GM12878 (cell line): ENCODE measurements at regions not wholly inside any gene's neighbourhood (a gene's known extent, or its start where the extent isn't known, plus 50 kb on each side); places are given as distances from the start of the nearest gene placed in this dataset.

ENCODE experiments used
- ATAC-seq: fragments of 200-7000 bp; cut with Tn5 transposase; 3 replicates; pipeline ENCODE4 v1.9.1; 2020; ENCODE audit warnings: mild to moderate bottlenecking, moderate library complexity
- BruUV-seq: library from RNA; stranded (reverse); fragments of 400-500 nt; replicated peaks from 2 replicates; lab custom pipeline; 2021; lab: Mats Ljungman, UMichigan
- CTCF ChIA-PET: fragments of 300-600 bp; sonication (Branson Sonifier 250); formaldehyde crosslinking; extraction: SDS; loops from one replicate; lab custom pipeline; 2021; ENCODE audit warnings: inconsistent platforms; lab: Yijun Ruan, JAX
- POLR2A ChIA-PET: fragments of 350-600 bp; formaldehyde crosslinking; extraction: SDS; loops from one replicate; lab custom pipeline; 2021; ENCODE audit warnings: inconsistent platforms; lab: Charles Lee
- RAD21 ChIA-PET: fragments of 300-600 bp; sonication (Branson Sonifier 250); formaldehyde crosslinking; loops from one replicate; lab custom pipeline; 2023; ENCODE audit warnings: antibody characterized with exemption; ENCODE audit not compliant: unreplicated experiment; lab: Charles Lee
- SMC1A ChIA-PET: fragments of 300-600 bp; sonication (Branson Sonifier 250); formaldehyde crosslinking; loops from one replicate; lab custom pipeline; 2023; ENCODE audit not compliant: unreplicated experiment, uncharacterized antibody; lab: Charles Lee
- DNase-seq: peaks from one replicate; pipeline ENCODE4 v3.0.0-alpha.2; 2011; ENCODE audit warnings: low read depth, low spot score
- FAIRE-seq: peaks from 3 replicates; lab custom pipeline; 2011; peaks lifted over from hg19 to GRCh38; lab: Jason Lieb, UNC
- H2AFZ ChIP-seq: 2 replicates; pipeline ENCODE4 v1.6.0; 2011; ENCODE audit warnings: low read depth, low read length, control low read depth; ENCODE audit not compliant: control insufficient read depth
- H3K27ac ChIP-seq: 2 replicates; pipeline ENCODE4 v1.5.1; 2011; ENCODE audit warnings: control low read depth; ENCODE audit not compliant: control insufficient read depth, insufficient read depth
- H3K27me3 ChIP-seq, 2 experiments: replicated peaks in 1 of 2; 2 replicates each; pipeline versions ENCODE4 v1.6.0 to v1.6.1; 2011; ENCODE audit warnings: low read length in 1 of 2; ENCODE audit not compliant: control insufficient read depth in 2 of 2, insufficient read depth in 2 of 2
- H3K36me3 ChIP-seq, 2 experiments: 2 replicates each; pipeline ENCODE4 v1.5.1; 2011; ENCODE audit warnings: low read length in 1 of 2; ENCODE audit not compliant: control insufficient read depth in 2 of 2, insufficient read depth in 2 of 2
- H3K4me1 ChIP-seq: 2 replicates; pipeline ENCODE4 v1.6.1; 2011; ENCODE audit warnings: mild to moderate bottlenecking, low read length, moderate library complexity, mixed read lengths; ENCODE audit not compliant: control insufficient read depth, insufficient read depth
- H3K4me2 ChIP-seq: 2 replicates; pipeline ENCODE4 v1.6.0; 2011; ENCODE audit warnings: control low read depth; ENCODE audit not compliant: control insufficient read depth, insufficient read depth
- H3K4me3 ChIP-seq: fragments of 200-600 bp; sonication (generic); 2 replicates; pipeline ENCODE4 v1.5.1; 2016
- H3K79me2 ChIP-seq: 2 replicates; pipeline ENCODE4 v1.6.0; 2011; ENCODE audit warnings: low read length; ENCODE audit not compliant: control insufficient read depth, insufficient read depth
- H3K9ac ChIP-seq: 2 replicates; pipeline ENCODE4 v1.8.0; 2011; ENCODE audit warnings: low read length, control low read depth, mixed read lengths; ENCODE audit not compliant: control insufficient read depth, insufficient read depth
- H3K9me3 ChIP-seq: replicated peaks from 3 replicates; pipeline ENCODE4 v1.5.1; 2011; ENCODE audit warnings: mild to moderate bottlenecking, low read length; ENCODE audit not compliant: control insufficient read depth, insufficient read depth
- H4K20me1 ChIP-seq: 2 replicates; pipeline ENCODE4 v1.6.0; 2011; ENCODE audit not compliant: control insufficient read depth, insufficient read depth
- CBX3 ChIP-seq: fragments of 200-600 bp; sonication (generic); IDR thresholded peaks from 2 replicates; pipeline ENCODE4 v1.6.1; 2016; ENCODE audit warnings: low read depth, borderline replicate concordance
- EP300 ChIP-seq, 2 experiments: fragments of 150-350 bp in 1 of 2; IDR thresholded peaks; 2 replicates each; pipeline ENCODE4 v1.6.1; 2011 to 2012; ENCODE audit warnings: low read depth in 2 of 2, low read length in 2 of 2, borderline replicate concordance in 1 of 2, improper control_type of control experiment in 1 of 2, inconsistent platforms in 1 of 2; ENCODE audit not compliant: control insufficient read depth in 1 of 2
- HCFC1 ChIP-seq: fragments of 150-350 bp; IDR thresholded peaks from 2 replicates; pipeline ENCODE4 v1.6.1; 2014; ENCODE audit warnings: low read length
- HDAC6 ChIP-seq: fragments of 200-600 bp; sonication (generic); IDR thresholded peaks from one replicate; pipeline ENCODE4 v1.8.0; 2017; ENCODE audit warnings: antibody characterized with exemption; ENCODE audit not compliant: unreplicated experiment
- NFIC ChIP-seq: IDR thresholded peaks from 2 replicates; pipeline ENCODE4 v1.6.1; 2012; ENCODE audit warnings: low read depth, mild to moderate bottlenecking, inconsistent platforms, low read length, moderate library complexity
- NFYA ChIP-seq: IDR thresholded peaks from 2 replicates; pipeline ENCODE4 v1.6.1; 2011; ENCODE audit warnings: low read depth, mild to moderate bottlenecking, low read length, improper control_type of control experiment, borderline replicate concordance
- NR2F1 ChIP-seq: fragments of 450-650 bp; conservative IDR thresholded peaks from 2 replicates; pipeline ENCODE4 v1.6.1; 2017; ENCODE audit warnings: mild to moderate bottlenecking
- PAX5 ChIP-seq: IDR thresholded peaks from 2 replicates; pipeline ENCODE4 v1.6.1; 2011; ENCODE audit warnings: low read depth, low read length, borderline replicate concordance
- POLR2A ChIP-seq: IDR thresholded peaks from 2 replicates; pipeline ENCODE4 v1.6.1; 2011; ENCODE audit warnings: low read depth, mild to moderate bottlenecking, low read length
- RELB ChIP-seq: fragments of 450-650 bp; IDR thresholded peaks from 2 replicates; pipeline ENCODE4 v1.6.1; 2017; ENCODE audit warnings: low read depth, mild to moderate bottlenecking, moderate library complexity
- SIX5 ChIP-seq: IDR thresholded peaks from 2 replicates; pipeline ENCODE4 v1.6.1; 2011; ENCODE audit warnings: mild to moderate bottlenecking, low read depth, low read length, moderate library complexity; ENCODE audit not compliant: severe bottlenecking
- TCF3 ChIP-seq: IDR thresholded peaks from 2 replicates; pipeline ENCODE4 v1.6.1; 2012; ENCODE audit warnings: low read depth, mild to moderate bottlenecking, low read length, borderline replicate concordance; ENCODE audit not compliant: insufficient read depth
- WRNIP1 ChIP-seq: IDR thresholded peaks from 2 replicates; pipeline ENCODE4 v1.6.1; 2011; ENCODE audit warnings: low read depth, low read length, improper control_type of control experiment, borderline replicate concordance
- ZNF592 ChIP-seq: fragments of 450-650 bp; IDR thresholded peaks from 2 replicates; pipeline ENCODE4 v1.6.1; 2017; ENCODE audit warnings: mild to moderate bottlenecking, moderate library complexity
- ZZZ3 ChIP-seq: IDR thresholded peaks from 2 replicates; pipeline ENCODE4 v1.6.1; 2011; ENCODE audit warnings: low read depth; ENCODE audit not compliant: control insufficient read depth, insufficient read length
- WGBS: methylation state at CpG from one replicate; pipeline ENCODE4 v1.1.6; 2016; ENCODE audit warnings: low lambda C conversion rate; ENCODE audit not compliant: insufficient replicate concordance, insufficient coverage; ENCODE audit errors: missing lambda C conversion rate; 5-methylcytosine and 5-hydroxymethylcytosine counted together
- in situ Hi-C: fragments of 300-500 bp; cut with MboI; formaldehyde crosslinking; loops from 9 replicates; pipeline ENCODE4 v1.14.3; 2018; ENCODE audit warnings: mixed read lengths
- intact Hi-C: fragments of 100-400 bp; cut with micrococcal nuclease; formaldehyde crosslinking; loops from one replicate; pipeline ENCODE4 v1.14.2; 2022; ENCODE audit not compliant: unreplicated experiment

DNA sequence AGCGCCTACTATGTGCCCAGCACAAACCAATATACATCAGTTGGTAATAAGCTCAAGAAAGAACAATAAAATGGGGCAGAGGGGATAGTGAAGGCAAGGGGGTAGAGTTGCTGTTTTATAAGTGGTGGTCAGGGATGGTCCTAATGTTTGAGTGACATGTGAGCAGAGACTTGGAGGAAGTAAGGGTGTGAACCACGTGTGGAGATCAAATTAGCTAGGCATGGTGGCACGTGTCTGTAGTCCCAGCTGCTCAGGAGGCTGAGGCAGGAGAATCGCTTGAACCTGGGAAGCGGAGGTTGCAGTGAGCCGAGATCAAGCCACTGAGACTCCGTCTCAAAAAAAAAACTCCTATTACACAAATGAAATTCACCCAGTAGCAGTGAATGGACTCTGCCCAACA, 56.5 kb downstream of the IRX6 start:
- Histone ChIP-seq H3K27me3 (no peaks in the 10 kb centered on the region), H3K36me3 (no peaks in the 10 kb centered on the region), H3K27ac (no peak overlapping the region), H3K4me1 (no peaks in the 10 kb centered on the region), H4K20me1 (no peaks in the 10 kb centered on the region), H3K9ac (no peak overlapping the region), H3K4me2 (no peak overlapping the region), H3K79me2 (no peaks in the 10 kb centered on the region), H2AFZ (no peak overlapping the region), H3K4me3 (no peak overlapping the region), H3K9me3 (no peaks in the 10 kb centered on the region)
- FAIRE-seq (no peak), ATAC-seq (no peak), DNase-seq (no peak)
- BruUV-seq: no TSS peak
- ChIA-PET SMC1A (interaction anchor here (1.0 kb wide), 1 partner anchor 11 kb away, joined by 3 read pairs; no protein-coding TSS in a partner anchor), CTCF (no interaction called here), RAD21 (no interaction called here), POLR2A (no interaction called here)
- TF ChIP-seq ZZZ3 (no peak), EP300 (IDR thresholded peaks at IDR 0.05; ENCODE audit: borderline replicate concordance in 1 of 2, control insufficient read depth in 1 of 2, low read depth in 2 of 2, low read length in 2 of 2) (no peak), POLR2A (no peak), RELB (no peak), PAX5 (no peak), HDAC6 (no peak), ZNF592 (no peak), NR2F1 (no peak), NFIC (no peak), CBX3 (no peak), SIX5 (no peak), WRNIP1 (no peak), HCFC1 (no peak), NFYA (no peak), TCF3 (no peak)
- WGBS: 18% methylated on average over 7 of the region's 7 CpGs
- in situ Hi-C loops: no loop called here
- intact Hi-C loops: no loop called here
